GM21825 (cell line): ENCODE measurements at regions not wholly inside any gene's neighbourhood (a gene's known extent, or its start where the extent isn't known, plus 50 kb on each side); places are given as distances from the start of the nearest gene placed in this dataset.
"Not testable (repeated sequence)": the region's sequence is repeated elsewhere in the genome, so short reads cannot be mapped to it uniquely, and the experiment has no call there.

Source experiments
- ATAC-seq: cut with Tn5 transposase; IDR thresholded peaks from one replicate; pipeline ENCODE4 v1.9.1; 2021; ENCODE audit warnings: mild to moderate bottlenecking, moderate library complexity; ENCODE audit not compliant: unreplicated experiment

DNA sequence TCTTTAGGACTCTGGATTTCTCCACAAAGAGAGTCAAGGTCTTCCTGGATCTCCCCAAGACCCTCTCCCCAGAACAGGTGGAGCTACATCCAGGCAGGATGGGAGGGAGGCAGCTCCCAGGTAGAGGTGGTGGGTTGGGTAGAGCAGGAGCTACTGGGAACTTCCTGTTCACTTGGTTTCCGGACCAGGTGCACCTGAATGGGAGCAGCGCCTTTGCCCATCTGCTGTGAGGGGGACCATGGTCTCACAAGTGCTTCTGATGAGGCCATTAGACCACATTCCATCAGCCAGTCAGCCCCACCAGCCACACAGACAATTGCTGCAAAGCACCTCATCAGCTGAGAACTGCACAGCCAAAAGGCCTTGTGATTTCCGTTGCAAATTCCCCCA, 188.8 kb downstream of the MATN1 start:
- no peak for ATAC-seq

GRCh38 chr1:30533796-30534550, 189.4 kb downstream of the MATN1 start:
- no peak for ATAC-seq

DNA sequence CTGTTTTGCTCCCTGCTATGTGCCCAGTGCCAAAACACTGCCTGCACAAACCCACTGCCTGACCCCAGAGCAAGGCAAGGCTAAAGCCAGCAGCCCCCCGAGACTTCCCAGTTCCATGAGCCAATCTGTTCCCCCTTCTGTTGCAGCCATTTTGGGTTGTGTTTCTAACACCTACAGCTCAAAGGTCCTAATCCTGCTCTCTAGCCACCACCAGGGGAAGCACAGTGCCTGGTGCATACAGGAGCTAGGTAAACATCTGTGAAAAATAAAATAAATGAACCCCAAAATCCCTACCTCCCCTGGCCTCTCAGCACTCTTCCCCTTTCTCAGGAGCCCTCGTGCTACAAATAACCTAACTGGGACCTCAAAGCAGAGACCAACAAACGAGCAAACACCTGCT, 190.2 kb downstream of the MATN1 start:
- no peak for ATAC-seq

DNA sequence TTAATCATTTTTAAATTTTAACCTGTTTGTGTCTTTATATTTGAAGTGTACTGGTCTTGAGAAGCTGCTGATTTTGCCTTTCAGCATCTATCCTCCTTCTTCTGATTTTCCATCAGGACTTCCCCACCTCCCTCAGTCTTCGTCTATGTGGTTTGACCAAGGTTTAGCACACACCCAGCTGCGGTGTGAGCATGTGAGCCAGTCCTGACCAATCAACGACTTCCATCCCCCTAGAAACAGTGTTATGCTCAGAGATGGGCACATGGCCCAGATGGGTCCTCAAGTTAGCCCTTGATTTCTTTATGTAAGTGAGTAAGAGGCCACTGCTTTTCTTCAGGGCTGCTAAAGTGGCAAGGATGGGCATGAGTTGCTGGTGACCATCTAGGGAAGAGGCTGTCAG, 190.8 kb downstream of the MATN1 start:
- no peak for ATAC-seq

DNA sequence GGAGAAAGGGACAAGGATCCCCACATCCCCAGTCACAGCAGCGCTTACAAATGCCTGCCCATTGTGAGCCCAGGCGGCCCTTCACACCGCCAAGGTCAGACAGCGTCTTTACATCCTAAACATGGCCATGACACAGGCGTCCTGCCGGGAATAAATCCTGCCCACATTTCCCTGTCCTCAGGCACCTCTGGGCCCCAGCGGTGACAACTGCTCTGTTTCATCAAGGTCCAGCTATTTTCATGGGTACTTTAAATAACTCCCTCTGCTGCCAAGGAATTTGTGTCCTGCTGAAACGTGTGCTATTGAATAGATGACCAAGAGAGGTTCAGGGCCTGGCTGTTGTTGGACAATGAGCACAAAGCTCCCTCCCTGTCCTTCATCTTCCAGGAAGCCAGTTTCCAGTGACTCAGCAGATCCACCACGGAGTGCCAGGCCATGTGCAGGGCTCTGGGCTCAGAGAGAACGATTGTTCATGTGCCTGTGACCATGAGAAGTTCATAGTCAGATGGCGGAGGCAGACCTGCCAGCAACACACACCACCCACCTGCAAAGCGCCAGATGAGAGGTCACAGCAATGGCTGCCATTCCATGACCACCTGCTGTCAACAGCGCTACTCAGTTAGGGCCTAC, 195.8 kb downstream of the MATN1 start:
- no peak for ATAC-seq

- ATAC-seq = no peak
Measured at GRCh38 chr1:30526652-30527345, 196.6 kb downstream of the MATN1 start.

DNA sequence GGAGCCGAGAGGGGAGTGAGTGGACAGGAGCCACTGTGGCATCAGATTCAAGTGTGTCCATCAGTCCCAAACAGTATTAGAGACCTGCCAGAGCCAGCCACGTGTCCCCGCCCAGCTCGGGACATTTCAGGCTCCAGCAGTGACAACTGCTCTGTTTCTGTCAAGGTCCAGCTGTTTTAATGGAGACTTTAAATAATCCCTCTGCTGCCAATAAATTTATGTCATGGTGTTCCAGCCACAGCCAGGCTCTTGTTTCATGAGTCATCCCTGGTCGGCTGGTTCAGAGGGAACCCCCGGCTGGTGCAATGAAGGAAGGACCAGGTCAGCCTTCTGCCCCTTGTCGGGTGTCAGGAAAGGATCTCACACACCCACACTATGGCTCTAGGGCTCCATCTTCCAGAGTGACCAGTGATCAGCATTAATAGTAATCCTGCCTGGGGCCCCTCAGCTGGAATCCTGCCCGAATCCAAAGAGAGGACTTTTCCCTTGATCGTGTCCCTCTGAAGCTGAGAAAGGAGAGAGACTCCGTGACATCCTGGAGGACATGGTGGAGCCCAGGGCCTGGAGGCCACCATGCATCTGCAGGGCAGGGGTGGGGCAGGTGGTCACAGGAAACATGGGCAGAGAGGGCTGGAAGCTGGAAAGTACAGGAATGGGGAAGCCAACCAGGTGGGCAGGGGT, 197.3 kb downstream of the MATN1 start:
- ATAC-seq = no peak

GRCh38 chr1:30525631-30525970, 197.8 kb downstream of the MATN1 start:
- no peak for ATAC-seq

- no peak for ATAC-seq
Measured at GRCh38 chr1:30524840-30525617, 198.4 kb downstream of the MATN1 start.

DNA sequence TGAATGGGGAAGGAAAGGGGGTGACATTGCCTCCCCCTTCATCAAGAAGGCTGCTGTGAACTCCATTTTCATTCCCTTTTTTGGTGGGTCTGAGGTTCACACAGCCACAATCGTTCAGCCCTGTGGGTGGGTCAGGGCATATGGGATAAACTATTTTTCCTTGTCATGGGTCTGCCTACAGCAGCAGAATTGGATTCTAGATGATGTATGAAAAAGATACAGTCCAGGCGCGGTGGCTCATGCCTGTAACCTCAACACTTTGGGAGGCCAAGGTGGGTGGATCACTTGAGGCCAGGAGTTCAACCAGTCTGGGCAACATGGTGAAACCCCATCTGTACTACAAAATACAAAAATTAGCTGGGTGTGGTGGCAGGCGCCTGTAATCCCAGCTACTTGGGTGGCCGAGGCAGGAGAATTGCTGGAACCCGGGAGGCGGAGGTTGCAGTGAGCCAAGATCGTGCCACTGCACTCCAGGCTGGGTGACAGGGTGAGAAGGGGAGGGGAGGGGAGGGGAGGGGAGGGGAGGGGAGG, 199.3 kb downstream of the MATN1 start:
- not testable (repeated sequence) for ATAC-seq

DNA sequence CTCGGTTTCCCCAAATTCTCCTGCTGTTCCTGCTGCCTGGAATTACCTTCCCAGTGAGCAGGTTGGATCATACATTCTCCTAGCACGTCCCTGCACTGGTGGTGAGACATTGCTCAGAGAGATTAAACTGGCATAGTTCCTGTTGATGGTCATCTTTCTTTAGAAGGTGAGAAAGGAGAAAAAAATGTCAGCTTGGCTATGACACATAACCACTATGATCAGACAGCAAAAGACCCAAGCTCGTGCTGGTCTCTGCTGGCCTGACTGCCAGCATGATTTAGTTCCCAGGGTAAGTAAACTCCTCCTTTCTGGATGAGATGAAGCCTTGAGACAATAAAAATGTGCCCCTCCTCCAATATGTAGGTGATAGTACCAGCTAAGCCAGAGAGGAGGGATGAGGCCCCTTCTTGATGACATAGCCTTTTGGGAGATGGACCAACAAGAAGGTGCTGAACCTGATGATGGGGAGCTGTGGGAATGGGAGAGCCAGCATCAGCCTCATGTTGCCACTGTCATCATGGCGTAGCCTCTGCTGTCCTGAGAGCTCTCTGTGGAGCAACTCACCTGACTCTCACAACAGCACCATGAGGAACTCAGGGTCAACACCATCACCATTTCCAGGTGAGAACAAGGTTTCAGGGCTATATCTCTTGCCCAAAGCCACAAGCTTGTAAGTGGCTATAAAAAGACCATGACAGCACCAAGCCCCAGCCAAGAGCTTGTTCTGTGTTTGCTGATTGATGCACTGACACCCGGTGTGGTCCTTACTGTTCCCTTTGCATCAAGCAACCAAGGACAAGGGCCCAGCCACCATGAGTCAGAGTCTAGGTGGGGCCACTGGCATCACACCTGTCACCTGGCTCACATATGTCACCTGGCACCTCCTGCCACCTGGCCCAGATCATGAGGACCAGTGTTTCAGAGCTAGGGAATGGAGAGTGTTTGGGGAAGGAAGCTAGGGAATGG, 200.0 kb downstream of the MATN1 start:
- ATAC-seq = no peak

DNA sequence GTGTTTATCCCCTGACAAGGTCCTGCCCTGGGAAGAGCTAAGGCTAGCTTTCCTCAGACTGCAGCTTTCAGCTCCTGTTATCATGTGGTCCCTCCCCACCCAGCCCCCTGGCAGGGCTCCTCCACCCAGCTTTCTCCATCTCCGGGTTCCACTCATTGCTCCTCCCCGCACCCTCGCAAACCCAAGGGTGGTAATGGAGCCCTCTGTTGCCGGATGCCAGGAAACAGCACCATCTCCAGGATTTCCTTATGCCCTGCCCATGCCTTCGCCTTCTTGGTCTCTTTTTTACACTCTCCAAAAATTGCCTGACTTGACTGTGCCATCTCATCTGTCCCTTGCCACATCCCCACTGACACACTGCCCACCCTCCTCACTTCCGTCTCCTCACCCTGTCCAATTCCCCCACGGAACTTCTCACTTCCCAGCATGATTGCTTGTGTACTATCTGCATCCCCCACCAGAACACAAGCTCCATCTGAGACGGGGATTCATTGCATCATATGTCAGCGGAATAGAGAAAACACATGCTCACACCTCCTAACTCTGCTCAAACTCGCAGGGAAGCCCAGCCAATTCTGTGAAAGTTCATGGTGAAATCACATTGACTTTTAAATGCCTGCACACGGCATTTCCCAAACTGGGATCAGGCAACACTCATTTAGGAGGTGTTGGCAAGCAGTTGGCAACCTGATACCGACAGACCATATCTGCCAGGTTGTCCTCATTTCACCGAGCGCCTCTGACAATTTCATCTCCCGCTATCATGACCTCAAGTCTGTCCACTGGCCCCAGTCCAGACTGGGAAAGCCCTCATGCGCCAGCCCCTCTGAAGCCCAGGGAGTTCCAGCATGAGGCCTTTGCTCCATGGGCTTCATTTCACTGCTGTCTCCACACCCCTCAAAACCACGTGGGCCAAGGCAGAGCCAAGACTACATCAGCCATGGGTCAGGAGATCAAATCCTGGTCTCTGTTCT, 201.1 kb downstream of the MATN1 start:
- ATAC-seq = no peak

DNA sequence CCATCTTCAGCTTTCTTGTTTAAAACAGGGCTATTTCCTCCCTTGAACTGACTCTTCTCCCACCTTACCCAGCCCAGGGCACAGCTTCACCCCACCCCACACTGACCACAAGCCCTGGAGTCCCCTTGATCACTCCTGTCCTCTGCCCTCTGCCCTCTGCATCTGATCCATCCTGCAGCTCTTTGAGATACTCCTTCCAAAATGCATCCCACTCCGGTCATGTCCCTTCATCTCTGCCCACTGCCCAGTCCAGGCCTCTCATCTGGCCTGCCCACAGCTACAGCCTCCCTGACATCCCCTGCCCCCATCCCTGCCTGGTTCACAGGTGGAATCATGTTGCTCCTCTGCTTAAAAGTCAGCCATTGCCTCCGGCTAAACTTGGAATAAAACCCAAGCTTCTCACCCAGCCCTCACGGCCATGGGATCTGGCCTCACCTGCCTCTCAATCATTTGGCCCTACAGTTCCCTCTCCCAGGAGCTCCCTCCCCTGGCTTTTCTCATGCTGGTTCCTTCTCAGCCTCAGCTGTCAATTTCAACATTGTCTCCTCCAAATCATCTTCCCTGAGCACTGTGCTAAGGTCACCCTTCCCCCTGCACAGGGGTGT, 202.0 kb downstream of the MATN1 start:
- ATAC-seq = no peak

DNA sequence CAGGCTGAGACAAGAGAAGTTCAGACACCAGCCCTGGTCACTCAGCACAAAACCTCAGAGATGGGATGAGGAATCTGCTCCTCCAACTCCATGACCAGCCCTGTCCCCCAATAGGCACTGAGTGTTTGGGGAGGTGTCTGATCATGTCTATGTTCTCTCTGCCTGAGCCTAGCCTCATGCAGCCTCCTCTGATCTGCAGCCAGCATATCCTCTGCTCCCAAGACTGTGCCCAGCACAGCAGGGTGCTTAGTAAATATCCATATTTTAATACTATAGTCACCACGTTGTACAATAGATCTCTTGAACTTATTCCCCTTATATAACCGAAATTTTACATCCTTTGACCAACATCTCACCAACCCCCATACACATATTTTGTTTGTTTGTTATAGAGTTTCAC, 202.9 kb downstream of the MATN1 start:
- no peak for ATAC-seq

- ATAC-seq = no peak
Measured at GRCh38 chr1:30519201-30519763, 204.1 kb downstream of the MATN1 start.

DNA sequence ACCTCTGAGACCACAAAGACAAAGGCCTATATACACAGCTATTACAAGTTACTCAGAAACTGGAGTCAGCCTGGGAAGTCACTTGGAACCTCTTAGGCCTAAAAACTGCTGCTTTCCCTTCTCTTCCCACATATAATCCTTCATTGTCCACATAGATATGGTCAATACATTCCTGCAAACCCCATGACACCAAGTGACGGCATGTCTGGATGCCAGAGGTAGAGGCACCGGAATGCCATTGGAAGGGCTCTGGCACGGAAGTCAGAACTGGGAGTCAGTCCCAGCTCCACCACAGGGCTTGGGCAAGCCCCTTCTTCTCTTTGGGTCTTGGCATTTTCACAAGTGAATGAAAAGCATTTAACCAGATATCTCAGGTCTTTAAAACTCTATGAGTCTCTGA, 204.7 kb downstream of the MATN1 start:
- no peak for ATAC-seq

DNA sequence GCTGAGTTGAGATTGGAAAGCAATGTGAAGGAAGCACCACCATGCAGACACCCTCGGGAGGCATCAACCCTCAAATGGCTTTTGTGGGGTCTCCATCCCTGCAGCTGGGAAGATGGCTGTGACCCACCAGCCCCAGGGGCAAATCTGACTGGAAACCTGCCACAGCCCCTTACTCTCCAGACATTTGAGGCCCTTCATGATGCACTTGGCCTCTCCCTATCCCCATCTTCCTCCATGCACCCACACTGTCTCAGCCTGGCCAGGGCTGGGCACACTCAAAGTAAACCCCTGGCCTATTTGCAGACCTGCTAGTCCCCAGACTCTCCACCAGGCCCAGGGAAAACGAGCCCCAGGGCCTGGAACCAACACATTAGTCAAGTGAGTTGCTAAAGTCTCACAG, 205.2 kb downstream of the MATN1 start:
- ATAC-seq = no peak

GRCh38 chr1:30517666-30518065, 205.7 kb downstream of the MATN1 start:
- ATAC-seq = not testable (repeated sequence)
